Nephron (organoid): ENCODE measurements at regions not wholly inside any gene's neighbourhood (a gene's known extent, or its start where the extent isn't known, plus 50 kb on each side); places are given as distances from the start of the nearest gene placed in this dataset.
A peak's percentile ranks its signal among the peaks of the same experiment; 100 is the strongest.

Source experiments
- H3K27ac Mint-ChIP-seq, 3 experiments: 2 replicates each; pipeline ENCODE4 v1.8.0; 2020; ENCODE audit warnings: mixed read lengths in 3 of 3, mild to moderate bottlenecking in 2 of 3, moderate library complexity in 1 of 3
- H3K27me3 Mint-ChIP-seq: 2 replicates; pipeline ENCODE4 v1.8.0; 2021; ENCODE audit warnings: low read depth, mild to moderate bottlenecking, moderate library complexity, mixed read lengths
- H3K36me3 Mint-ChIP-seq: 2 replicates; pipeline ENCODE4 v1.8.0; 2020; ENCODE audit warnings: low read depth, mixed read lengths
- H3K4me1 Mint-ChIP-seq: 2 replicates; pipeline ENCODE4 v1.8.0; 2020; ENCODE audit warnings: mixed read lengths
- H3K4me3 Mint-ChIP-seq, 3 experiments: 2 replicates each; pipeline ENCODE4 v1.8.0; 2020; ENCODE audit warnings: mild to moderate bottlenecking in 3 of 3, mixed read lengths in 3 of 3, moderate library complexity in 2 of 3
- H3K9me3 Mint-ChIP-seq: 2 replicates; pipeline ENCODE4 v1.8.0; 2020; ENCODE audit warnings: mixed read lengths
- CTCF ChIP-seq, 3 experiments: fragments of 200-600 bp; sonication (generic); IDR thresholded peaks; one replicate each; pipeline ENCODE4 v1.5.0; 2021; ENCODE audit warnings: antibody characterized with exemption in 3 of 3; ENCODE audit not compliant: unreplicated experiment in 3 of 3

- H3K9me3 Mint-ChIP-seq, result peaks cover 3% of the 10 kb centered on the region
- no peaks in the 10 kb centered on the region for H3K36me3 Mint-ChIP-seq
- H3K27ac Mint-ChIP-seq, result peak overlapping the region in 1 of 3 experiments; percentile 8
- no peak overlapping the region for H3K4me3 Mint-ChIP-seq
- no peak for TF ChIP-seq CTCF (IDR thresholded peaks at IDR 0.05; ENCODE audit: unreplicated experiment in 3 of 3)
- peaks cover 23% of the 10 kb centered on the region for H3K4me1 Mint-ChIP-seq
- no peaks in the 10 kb centered on the region for H3K27me3 Mint-ChIP-seq
Observed at GRCh38 chr4:138675685-138676084, 339.9 kb upstream of the NOCT start.

- H3K4me1 Mint-ChIP-seq, result peaks cover 22% of the 10 kb centered on the region
Observed at GRCh38 chr4:138674209-138674608, 341.4 kb upstream of the NOCT start.

GRCh38 chr4:138673053-138673452, 342.5 kb upstream of the NOCT start:
- Mint-ChIP-seq H3K4me3 (no peak overlapping the region), H3K27me3 (no peaks in the 10 kb centered on the region), H3K27ac (peak overlapping the region in 1 of 3 experiments; percentile 34), H3K36me3 (no peaks in the 10 kb centered on the region), H3K9me3 (peaks cover 3% of the 10 kb centered on the region), H3K4me1 (peaks cover 28% of the 10 kb centered on the region)
- TF ChIP-seq CTCF (IDR thresholded peaks at IDR 0.05; ENCODE audit: unreplicated experiment in 3 of 3), result no peak

More at GRCh38 chr4:138674209-138674608, 341.4 kb upstream of the NOCT start:
- Mint-ChIP-seq H3K36me3 (no peaks in the 10 kb centered on the region), H3K9me3 (peaks cover 3% of the 10 kb centered on the region), H3K27me3 (no peaks in the 10 kb centered on the region), H3K27ac (peak overlapping the region; percentile 8 to 25 (median 9)), H3K4me3 (no peak overlapping the region)
- no peak for TF ChIP-seq CTCF (IDR thresholded peaks at IDR 0.05; ENCODE audit: unreplicated experiment in 3 of 3)

GRCh38 chr4:138672393-138672976, 343.1 kb upstream of the NOCT start:
- Mint-ChIP-seq H3K36me3 (no peaks in the 10 kb centered on the region), H3K9me3 (peaks cover under 1% of the 10 kb centered on the region), H3K27ac (peak overlapping the region in 1 of 3 experiments; percentile 57), H3K27me3 (no peaks in the 10 kb centered on the region), H3K4me1 (peaks cover 22% of the 10 kb centered on the region), H3K4me3 (no peak overlapping the region)
- TF ChIP-seq CTCF (IDR thresholded peaks at IDR 0.05; ENCODE audit: unreplicated experiment in 3 of 3), result no peak

GRCh38 chr4:138671606-138672084, 343.9 kb upstream of the NOCT start:
- Mint-ChIP-seq H3K27ac (peak overlapping the region in 2 of 3 experiments; percentile 6 to 37), H3K4me1 (peaks cover 26% of the 10 kb centered on the region), H3K4me3 (no peak overlapping the region), H3K27me3 (no peaks in the 10 kb centered on the region), H3K36me3 (no peaks in the 10 kb centered on the region), H3K9me3 (peaks cover 3% of the 10 kb centered on the region)
- no peak for TF ChIP-seq CTCF (IDR thresholded peaks at IDR 0.05; ENCODE audit: unreplicated experiment in 3 of 3)

- TF ChIP-seq CTCF (IDR thresholded peaks at IDR 0.05; ENCODE audit: unreplicated experiment in 3 of 3), result no peak
- Mint-ChIP-seq H3K4me1 (peaks cover 31% of the 10 kb centered on the region), H3K9me3 (peaks cover 3% of the 10 kb centered on the region), H3K36me3 (no peaks in the 10 kb centered on the region), H3K4me3 (no peak overlapping the region), H3K27me3 (no peaks in the 10 kb centered on the region), H3K27ac (no peak overlapping the region)
Observed at GRCh38 chr4:138671106-138671505, 344.5 kb upstream of the NOCT start.
